HG03469 (cell line): ENCODE measurements at regions not wholly inside any gene's neighbourhood (a gene's known extent, or its start where the extent isn't known, plus 50 kb on each side); places are given as distances from the start of the nearest gene placed in this dataset.
"Not testable (repeated sequence)": the region's sequence is repeated elsewhere in the genome, so short reads cannot be mapped to it uniquely, and the experiment has no call there.

Experiments used
- ATAC-seq: cut with Tn5 transposase; IDR thresholded peaks from one replicate; pipeline ENCODE4 v1.9.1; 2021; ENCODE audit warnings: mild to moderate bottlenecking, moderate library complexity, moderate number of reproducible peaks; ENCODE audit not compliant: unreplicated experiment

GRCh38 chr2:142291969-142292368, 161.2 kb upstream of the LRP1B start:
- ATAC-seq, result no peak

DNA sequence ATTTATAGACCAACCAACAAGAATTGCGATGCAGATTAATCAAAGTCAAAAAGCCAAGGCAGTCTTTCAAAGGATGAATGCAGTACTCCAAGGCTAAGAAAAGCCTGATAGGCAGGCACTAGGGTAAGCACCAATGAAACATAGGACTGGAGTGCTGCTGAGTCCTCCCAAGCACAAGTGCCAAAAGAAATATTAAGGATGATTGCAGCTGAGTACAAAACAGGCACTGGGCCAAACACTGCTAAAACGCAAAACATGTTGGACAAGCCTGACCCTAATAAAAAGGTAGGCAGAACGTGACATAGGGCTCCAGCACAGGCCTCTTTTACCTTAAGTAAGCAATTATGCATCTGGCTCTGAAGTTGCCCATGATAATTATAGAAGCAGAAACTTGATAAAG, 160.1 kb upstream of the LRP1B start:
- no peak for ATAC-seq

GRCh38 chr2:142286618-142287017, 155.8 kb upstream of the LRP1B start:
- no peak for ATAC-seq

- no peak for ATAC-seq
These were observed 154.7 kb upstream of the LRP1B start for GRCh38 chr2:142285480-142285879.

GRCh38 chr2:142284336-142284735, 153.5 kb upstream of the LRP1B start:
- ATAC-seq, result not testable (repeated sequence)

- ATAC-seq, result no peak
These were observed 150.0 kb upstream of the LRP1B start for GRCh38 chr2:142280831-142281230.

GRCh38 chr2:142270990-142271389, 140.2 kb upstream of the LRP1B start:
- ATAC-seq, result no peak

GRCh38 chr2:142270291-142270690, 139.5 kb upstream of the LRP1B start:
- ATAC-seq, result no peak

- ATAC-seq, result no peak
These were observed 128.5 kb upstream of the LRP1B start for GRCh38 chr2:142259356-142259755.

DNA sequence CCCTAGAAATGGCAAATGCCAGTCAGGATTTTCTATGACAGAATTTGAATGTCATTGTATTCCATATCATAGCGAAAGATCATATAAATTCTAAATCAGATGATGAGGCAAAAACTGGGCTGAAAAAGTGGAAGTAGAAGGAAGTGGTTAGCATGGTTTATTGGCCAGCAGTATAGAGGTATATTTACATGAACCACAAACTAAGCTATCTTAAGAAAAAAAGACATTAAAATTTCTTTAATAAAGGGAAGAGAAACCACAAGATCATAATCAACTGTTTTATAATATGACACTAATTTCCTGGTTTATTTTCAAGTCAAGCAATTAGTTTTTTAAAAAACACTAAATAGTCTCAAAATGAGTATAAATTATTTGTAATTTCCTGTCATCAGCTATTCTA, 123.2 kb upstream of the LRP1B start:
- ATAC-seq, result no peak

GRCh38 chr2:142241016-142241415, 110.2 kb upstream of the LRP1B start:
- no peak for ATAC-seq

GRCh38 chr2:142236181-142236580, 105.4 kb upstream of the LRP1B start:
- ATAC-seq, result no peak

GRCh38 chr2:142234741-142235140, 103.9 kb upstream of the LRP1B start:
- no peak for ATAC-seq

- ATAC-seq, result no peak
These were observed 92.5 kb upstream of the LRP1B start for GRCh38 chr2:142223309-142223708.

DNA sequence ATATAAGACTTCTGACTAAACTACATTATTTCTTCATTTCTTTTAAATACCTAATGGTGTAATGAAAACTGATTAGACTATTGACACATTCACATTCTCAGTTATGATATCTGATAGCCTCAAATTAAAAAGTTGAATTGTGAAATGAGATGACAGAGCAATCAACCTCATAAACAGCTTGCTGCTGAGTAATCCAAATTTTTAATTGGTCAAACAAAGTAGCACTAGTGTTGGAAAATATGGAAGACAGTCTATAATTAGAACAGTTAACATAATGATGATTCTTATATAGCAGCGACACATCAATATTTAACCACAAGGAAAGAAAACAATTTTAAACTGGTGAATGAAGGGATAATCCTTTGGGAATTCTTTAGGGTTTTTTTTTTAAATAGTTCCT, 91.9 kb upstream of the LRP1B start:
- ATAC-seq, result no peak

DNA sequence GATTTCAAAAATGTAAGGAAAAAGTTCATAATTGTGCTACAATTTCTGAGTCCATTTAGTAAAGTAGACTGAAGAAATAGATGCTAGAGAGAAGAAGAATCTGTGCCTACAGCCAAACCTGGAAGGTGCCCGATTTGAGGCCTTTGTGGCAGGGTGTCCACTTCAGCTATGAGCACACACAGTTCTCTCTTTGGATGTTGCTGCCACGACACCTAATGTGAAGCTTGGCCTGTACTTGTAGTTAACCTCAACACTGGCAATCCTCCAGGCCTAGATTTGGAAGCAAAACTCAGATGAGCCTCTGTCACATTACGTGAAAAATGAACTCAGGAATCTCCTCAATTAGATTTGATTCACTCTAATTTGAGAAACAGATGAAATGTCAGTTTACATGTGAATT, 90.1 kb upstream of the LRP1B start:
- ATAC-seq, result no peak

DNA sequence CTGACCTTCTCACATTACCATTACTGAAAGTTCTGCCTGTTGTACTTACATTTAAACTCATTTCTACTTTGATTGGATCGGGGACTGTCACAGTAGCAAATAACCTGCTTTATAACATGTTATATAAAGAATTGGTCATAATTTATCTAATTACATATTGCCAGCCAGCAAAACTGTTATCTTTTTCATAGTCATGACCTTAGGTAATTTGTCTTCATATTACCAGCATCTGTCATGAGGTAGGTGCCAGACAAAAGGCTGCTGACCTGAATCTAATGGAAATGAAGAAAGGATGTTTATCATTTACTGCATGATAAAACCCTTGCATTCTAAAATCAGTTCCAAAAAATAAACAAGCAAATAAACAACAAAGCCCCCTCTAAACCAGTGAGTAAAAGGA, 89.4 kb upstream of the LRP1B start:
- ATAC-seq, result no peak

GRCh38 chr2:142218471-142218870, 87.7 kb upstream of the LRP1B start:
- no peak for ATAC-seq

DNA sequence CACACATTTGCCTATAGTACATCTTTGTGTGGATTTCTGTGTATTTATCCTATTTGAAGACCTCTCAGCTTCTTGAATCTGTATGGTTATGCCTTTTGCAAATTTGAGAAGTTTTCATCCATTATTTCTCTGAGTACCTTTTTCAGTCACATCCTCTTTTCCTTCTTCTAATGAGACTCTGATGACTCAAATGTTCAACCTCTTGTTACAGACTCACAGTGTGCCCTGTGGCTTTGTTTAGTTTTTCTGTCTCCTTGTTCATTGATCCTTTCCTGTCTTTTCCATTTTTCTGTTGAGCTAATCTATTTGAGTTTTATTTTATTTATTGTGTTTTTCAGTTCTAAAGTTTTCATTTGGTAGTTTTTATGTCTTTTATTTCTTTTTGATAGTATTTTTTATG, 87.0 kb upstream of the LRP1B start:
- no peak for ATAC-seq

DNA sequence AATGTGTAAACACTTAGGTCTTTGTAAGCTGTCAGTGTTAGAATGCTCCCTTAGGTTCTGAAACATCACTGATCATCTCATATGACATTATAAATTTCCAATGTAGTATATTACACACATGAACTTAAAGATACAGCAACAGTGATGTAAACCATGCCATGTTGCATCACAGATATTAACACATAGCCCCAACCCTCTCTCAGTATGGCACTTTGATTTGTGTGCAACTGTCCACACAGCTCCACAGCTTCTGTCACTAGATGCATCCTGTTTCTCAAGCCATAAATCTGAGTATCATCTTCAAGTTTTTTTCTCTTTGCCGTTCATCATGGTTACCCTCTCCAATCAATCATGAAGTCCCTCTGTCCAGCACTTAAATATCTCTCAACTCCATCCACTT, 69.2 kb upstream of the LRP1B start:
- ATAC-seq, result no peak

- no peak for ATAC-seq
These were observed 68.3 kb upstream of the LRP1B start for GRCh38 chr2:142199073-142199472.

GRCh38 chr2:142190805-142191204, 60.0 kb upstream of the LRP1B start:
- no peak for ATAC-seq

DNA sequence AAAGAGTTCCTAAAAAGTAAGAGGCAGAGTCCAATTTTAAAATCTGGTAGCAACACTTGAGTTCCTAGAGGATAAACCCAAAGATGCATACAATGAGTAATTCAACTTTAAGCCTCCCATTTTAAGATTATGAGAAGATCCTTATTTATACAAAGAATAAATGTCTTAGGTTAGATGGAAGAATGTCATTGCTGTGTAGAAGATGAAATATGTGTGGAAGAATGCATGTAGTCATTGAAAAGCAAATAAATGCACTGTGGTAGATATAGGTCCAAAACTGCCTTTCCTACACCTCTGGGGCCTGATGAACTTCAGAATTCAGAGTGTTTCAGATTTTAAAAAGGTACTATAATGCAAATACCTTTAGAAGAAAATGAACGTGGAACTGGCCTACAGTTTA, 58.7 kb upstream of the LRP1B start:
- no peak for ATAC-seq

GRCh38 chr2:142188562-142188961, 57.7 kb upstream of the LRP1B start:
- ATAC-seq, result no peak
